Thyroid gland (tissue), 4 donors: ENCODE measurements at regions not wholly inside any gene's neighbourhood (a gene's known extent, or its start where the extent isn't known, plus 50 kb on each side); places are given as distances from the start of the nearest gene placed in this dataset.

Experiments used
- DNase-seq, 2 donors: peaks; one replicate each; pipeline ENCODE4 v3.0.0-alpha.2; 2019
- H3K27ac ChIP-seq, 3 donors: fragments of 200-600 bp; sonication (generic); 1 replicate in 2 of 3; 2 replicates in 1 of 3; pipeline ENCODE4 v1.5.1; 2016 to 2019; ENCODE audit warnings: mild to moderate bottlenecking in 1 of 3, moderate library complexity in 1 of 3
- H3K27me3 ChIP-seq: fragments of 200-600 bp; sonication (generic); one replicate; pipeline ENCODE4 v1.5.1; 2019
- H3K36me3 ChIP-seq, 2 donors: fragments of 200-600 bp; sonication (generic); one replicate each; pipeline ENCODE4 v1.5.1; 2016 to 2019
- H3K4me1 ChIP-seq, 2 donors: fragments of 200-600 bp; sonication (generic); one replicate each; pipeline ENCODE4 v1.5.1; 2017 to 2019
- H3K4me3 ChIP-seq, 3 donors: fragments of 200-600 bp; sonication (generic); replicated peaks in 1 of 3; 1 replicate in 2 of 3; 2 replicates in 1 of 3; pipeline ENCODE4 v1.5.1; 2016; ENCODE audit warnings: mild to moderate bottlenecking in 1 of 3
- H3K9me3 ChIP-seq: fragments of 200-600 bp; sonication (generic); one replicate; pipeline ENCODE4 v1.5.1; 2017
- CTCF ChIP-seq, 6 experiments: fragments of 200-600 bp in 3 of 6; fragments of 450-650 bp in 3 of 6; sonication (generic) in 3 of 6; IDR thresholded peaks; one replicate each; pipeline ENCODE4 v1.5.1; 2016 to 2019; ENCODE audit warnings: antibody characterized with exemption in 6 of 6, mild to moderate bottlenecking in 2 of 6, inconsistent platforms in 1 of 6, moderate library complexity in 1 of 6
- POLR2A ChIP-seq, 2 donors: fragments of 450-650 bp; IDR thresholded peaks; one replicate each; pipeline ENCODE4 v1.6.1; 2017; ENCODE audit warnings: antibody characterized with exemption in 2 of 2, mild to moderate bottlenecking in 2 of 2, moderate library complexity in 1 of 2
- WGBS, 2 donors: methylation state at CpG; one replicate each; pipeline ENCODE4 v1.1.5; 2017; 5-methylcytosine and 5-hydroxymethylcytosine counted together
- intact Hi-C: fragments of 100-400 bp; cut with DNase I; formaldehyde crosslinking; loops from one replicate; pipeline ENCODE4 v1.15.1; 2023

GRCh38 chr7:21099955-21100354, 313.3 kb upstream of the SP8 start:
- Histone ChIP-seq H3K36me3 (no peaks in the 10 kb centered on the region), H3K27ac (no peak overlapping the region), H3K9me3 (no peaks in the 10 kb centered on the region), H3K4me1 (no peaks in the 10 kb centered on the region), H3K27me3 (no peaks in the 10 kb centered on the region), H3K4me3 (no peak overlapping the region)
- DNase-seq = no peak
- TF ChIP-seq POLR2A (IDR thresholded peaks at IDR 0.05) = no peak
- no peak for TF ChIP-seq CTCF (IDR thresholded peaks at IDR 0.05)
- intact Hi-C loops = no loop called here

GRCh38 chr7:21101541-21101940, 314.9 kb upstream of the SP8 start:
- 88 to 93% methylated on average over 2 of the region's 2 CpGs for WGBS, 2 donors
- Histone ChIP-seq H3K36me3 (no peaks in the 10 kb centered on the region), H3K4me1 (no peaks in the 10 kb centered on the region), H3K27me3 (no peaks in the 10 kb centered on the region), H3K27ac (no peak overlapping the region), H3K9me3 (no peaks in the 10 kb centered on the region), H3K4me3 (no peak overlapping the region)
- intact Hi-C loops = no loop called here
- no peak for DNase-seq
- no peak for TF ChIP-seq CTCF (IDR thresholded peaks at IDR 0.05)
- TF ChIP-seq POLR2A (IDR thresholded peaks at IDR 0.05) = no peak

- no peak for TF ChIP-seq POLR2A (IDR thresholded peaks at IDR 0.05)
- TF ChIP-seq CTCF (IDR thresholded peaks at IDR 0.05) = no peak
- Histone ChIP-seq H3K27me3 (no peaks in the 10 kb centered on the region), H3K9me3 (no peaks in the 10 kb centered on the region), H3K4me1 (peaks cover 0 to 5% of the 10 kb centered on the region in 2 donors), H3K36me3 (no peaks in the 10 kb centered on the region), H3K27ac (no peak overlapping the region), H3K4me3 (no peak overlapping the region)
- intact Hi-C loops = no loop called here
- 77 to 82% methylated on average over 4 of the region's 4 CpGs for WGBS, 2 donors
- DNase-seq = no peak
Measured at GRCh38 chr7:21103426-21104123, 316.9 kb upstream of the SP8 start.

GRCh38 chr7:21104124-21104500, 317.4 kb upstream of the SP8 start:
- Histone ChIP-seq H3K36me3 (no peaks in the 10 kb centered on the region), H3K9me3 (no peaks in the 10 kb centered on the region), H3K27me3 (no peaks in the 10 kb centered on the region), H3K27ac (no peak overlapping the region), H3K4me3 (no peak overlapping the region), H3K4me1 (peaks cover 0 to 5% of the 10 kb centered on the region in 2 donors)
- no peak for DNase-seq
- intact Hi-C loops = no loop called here
- WGBS, 2 donors = 78 to 81% methylated on average over 4 of the region's 4 CpGs
- TF ChIP-seq CTCF (IDR thresholded peaks at IDR 0.05) = no peak
- TF ChIP-seq POLR2A (IDR thresholded peaks at IDR 0.05) = no peak

DNA sequence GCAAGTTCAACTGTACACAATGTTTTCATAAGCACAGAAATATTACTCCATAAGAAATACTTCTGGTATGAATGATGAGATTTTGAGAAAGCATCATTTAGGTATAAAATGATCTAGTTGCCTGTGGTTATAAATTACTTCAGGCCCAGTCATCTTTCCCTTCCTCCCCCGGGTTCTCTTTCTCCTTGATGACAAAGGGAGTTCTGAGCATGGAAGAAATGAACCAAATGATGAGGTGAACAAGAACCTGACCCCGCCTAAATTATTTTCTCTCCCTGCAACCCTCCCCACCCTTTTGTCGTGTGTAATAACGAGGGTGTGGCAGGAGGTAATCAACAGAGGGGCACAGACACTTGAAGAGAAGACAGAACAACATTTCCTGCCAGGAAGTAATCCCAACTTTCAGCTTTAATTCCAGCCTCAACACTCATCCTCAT, 319.6 kb upstream of the SP8 start:
- no peaks in the 10 kb centered on the region for H3K36me3 ChIP-seq
- peaks cover 0 to 5% of the 10 kb centered on the region in 2 donors for H3K4me1 ChIP-seq
- no peaks in the 10 kb centered on the region for H3K27me3 ChIP-seq
- no peak overlapping the region for H3K4me3 ChIP-seq
- TF ChIP-seq POLR2A (IDR thresholded peaks at IDR 0.05) = no peak
- TF ChIP-seq CTCF (IDR thresholded peaks at IDR 0.05) = no peak
- intact Hi-C loops = no loop called here
- H3K9me3 ChIP-seq = no peaks in the 10 kb centered on the region
- WGBS, 2 donors = 82 to 91% methylated on average over 4 of the region's 4 CpGs
- DNase-seq = no peak
- H3K27ac ChIP-seq = no peak overlapping the region
